NCI-H2107 (cell line): ENCODE measurements at regions not wholly inside any gene's neighbourhood (a gene's known extent, or its start where the extent isn't known, plus 50 kb on each side); places are given as distances from the start of the nearest gene placed in this dataset.

Experiments used
- DNase-seq: peaks from one replicate; lab custom pipeline; 2025; lab: John Stamatoyannopoulos, UW

- DNase-seq, result no peak
Measured at GRCh38 chr7:130880668-130881067, 146.7 kb upstream of the KLF14 start.

GRCh38 chr7:130881091-130881798, 147.2 kb upstream of the KLF14 start:
- no peak for DNase-seq

GRCh38 chr7:130881799-130882141, 147.8 kb upstream of the KLF14 start:
- DNase-seq, result no peak

GRCh38 chr7:130882396-130882795, 148.4 kb upstream of the KLF14 start:
- no peak for DNase-seq

GRCh38 chr7:130883928-130884327, 149.9 kb upstream of the KLF14 start:
- DNase-seq, result no peak

GRCh38 chr7:130884437-130885417, 150.7 kb upstream of the KLF14 start:
- no peak for DNase-seq

- DNase-seq, result no peak
Measured at GRCh38 chr7:130886438-130887135, 152.6 kb upstream of the KLF14 start.

- DNase-seq, result no peak
Measured at GRCh38 chr7:130887182-130887956, 153.4 kb upstream of the KLF14 start.

- DNase-seq, result no peak
Measured at GRCh38 chr7:130887957-130888371, 154.0 kb upstream of the KLF14 start.

- no peak for DNase-seq
Measured at GRCh38 chr7:130888468-130888867, 154.5 kb upstream of the KLF14 start.

- no peak for DNase-seq
Measured at GRCh38 chr7:130890176-130891020, 156.4 kb upstream of the KLF14 start.

GRCh38 chr7:130891254-130892094, 157.5 kb upstream of the KLF14 start:
- DNase-seq, result no peak

GRCh38 chr7:130893441-130893894, 159.5 kb upstream of the KLF14 start:
- DNase-seq, result no peak

- peak; percentile 44 for DNase-seq
Measured at GRCh38 chr7:130894146-130894908, 160.3 kb upstream of the KLF14 start.

- no peak for DNase-seq
Measured at GRCh38 chr7:130894909-130895750, 161.1 kb upstream of the KLF14 start.

- no peak for DNase-seq
Measured at GRCh38 chr7:130896051-130896881, 162.3 kb upstream of the KLF14 start.

GRCh38 chr7:130896898-130897514, 163.0 kb upstream of the KLF14 start:
- peak; percentile 56 for DNase-seq
